ENCODE measurements at regions not wholly inside any gene's neighbourhood (a gene's known extent, or its start where the extent isn't known, plus 50 kb on each side); places are given as distances from the start of the nearest gene placed in this dataset.
"Not testable (repeated sequence)": the region's sequence is repeated elsewhere in the genome, so short reads cannot be mapped to it uniquely, and the experiment has no call there.

GRCh38 chr13:97884707-97885468, 68.6 kb upstream of the IPO5 start:
- Histone ChIP-seq H3K27me3 (no peaks in the 10 kb centered on the region), H3K4me1 (no peaks in the 10 kb centered on the region), H3K9me3 (no peaks in the 10 kb centered on the region), H3K36me3 (no peaks in the 10 kb centered on the region), H3K27ac (no peak overlapping the region), H3K4me3 (no peak overlapping the region)
- TF ChIP-seq CTCF (IDR thresholded peaks at IDR 0.05): no peak
- DNase-seq: no peak
- intact Hi-C loops (cut with DNase I; ENCODE audit: low total_unique reads): no loop called here

DNA sequence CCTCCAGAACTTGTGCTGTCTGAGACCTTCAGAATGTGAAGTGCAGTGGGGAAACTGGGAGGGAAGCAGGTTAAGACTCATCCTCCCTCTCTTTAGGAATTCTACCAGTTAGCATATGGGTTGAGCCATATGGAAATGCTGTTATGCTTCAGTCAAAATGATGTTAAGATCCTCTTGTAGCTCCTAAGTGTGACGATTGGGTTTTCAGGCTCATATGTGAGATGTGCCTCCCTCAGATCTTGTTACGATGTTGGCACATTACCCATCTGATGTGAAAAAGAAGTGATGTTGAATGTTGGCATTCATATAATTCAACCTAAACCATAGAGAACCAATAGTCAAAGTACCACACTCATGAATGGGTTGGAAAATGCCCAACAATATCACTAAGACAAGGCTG, 67.8 kb upstream of the IPO5 start:
- intact Hi-C loops (cut with DNase I; ENCODE audit: low total_unique reads): no loop called here
- no peak overlapping the region for H3K4me3 ChIP-seq
- no peaks in the 10 kb centered on the region for H3K9me3 ChIP-seq
- DNase-seq: no peak
- H3K27ac ChIP-seq: no peak overlapping the region
- H3K36me3 ChIP-seq: no peaks in the 10 kb centered on the region
- H3K27me3 ChIP-seq: no peaks in the 10 kb centered on the region
- H3K4me1 ChIP-seq: no peaks in the 10 kb centered on the region
- TF ChIP-seq CTCF (IDR thresholded peaks at IDR 0.05): no peak

DNA sequence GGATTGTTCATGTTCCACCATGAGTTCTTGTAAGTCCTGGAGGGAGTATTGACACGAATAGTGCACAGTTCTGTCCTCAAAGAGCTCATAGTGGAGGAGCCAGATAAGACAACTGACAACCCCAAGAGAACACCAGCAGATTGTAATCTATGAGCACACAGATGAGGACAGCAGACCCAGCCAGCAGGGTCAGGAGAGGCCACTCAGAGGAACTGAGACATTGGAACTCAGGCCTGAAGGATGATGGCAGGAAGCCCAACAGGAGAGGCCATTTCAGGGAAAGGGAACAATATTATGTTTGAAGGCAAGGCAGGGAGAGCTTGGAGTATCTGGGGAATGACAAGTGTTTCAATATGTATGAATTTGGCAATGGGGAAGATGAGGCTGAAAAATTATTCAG, 63.7 kb upstream of the IPO5 start:
- peak in 1 of 2 donors; percentile 56 for DNase-seq
- no peaks in the 10 kb centered on the region for H3K4me1 ChIP-seq
- H3K4me3 ChIP-seq: no peak overlapping the region
- no peaks in the 10 kb centered on the region for H3K36me3 ChIP-seq
- TF ChIP-seq CTCF (IDR thresholded peaks at IDR 0.05): no peak
- no peak overlapping the region for H3K27ac ChIP-seq
- H3K9me3 ChIP-seq: no peaks in the 10 kb centered on the region
- no peaks in the 10 kb centered on the region for H3K27me3 ChIP-seq
- intact Hi-C loops (cut with DNase I; ENCODE audit: low total_unique reads): no loop called here

DNA sequence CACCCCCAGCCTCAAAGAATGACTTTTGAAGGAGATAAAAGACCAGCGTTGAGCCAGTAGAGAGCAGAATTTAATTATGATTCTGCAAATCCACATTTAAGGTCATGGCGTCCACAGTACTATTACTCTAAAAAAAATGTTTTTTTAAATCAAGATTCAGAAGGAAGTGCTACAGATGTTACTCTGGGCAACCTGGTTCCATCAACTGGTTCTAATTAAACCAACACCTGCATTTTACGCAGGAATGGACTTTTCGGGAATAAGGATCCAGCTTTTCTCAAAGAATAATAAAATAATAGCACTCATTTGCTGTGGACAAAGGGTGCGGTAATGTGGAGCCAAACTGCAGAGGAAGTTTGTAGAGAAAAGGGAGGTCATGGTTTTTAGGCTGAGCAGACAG, 62.9 kb upstream of the IPO5 start:
- Histone ChIP-seq H3K4me3 (no peak overlapping the region), H3K4me1 (no peaks in the 10 kb centered on the region), H3K27me3 (no peaks in the 10 kb centered on the region), H3K36me3 (no peaks in the 10 kb centered on the region), H3K27ac (no peak overlapping the region), H3K9me3 (no peaks in the 10 kb centered on the region)
- DNase-seq: no peak
- intact Hi-C loops (cut with DNase I; ENCODE audit: low total_unique reads): no loop called here
- no peak for TF ChIP-seq CTCF (IDR thresholded peaks at IDR 0.05)

DNA sequence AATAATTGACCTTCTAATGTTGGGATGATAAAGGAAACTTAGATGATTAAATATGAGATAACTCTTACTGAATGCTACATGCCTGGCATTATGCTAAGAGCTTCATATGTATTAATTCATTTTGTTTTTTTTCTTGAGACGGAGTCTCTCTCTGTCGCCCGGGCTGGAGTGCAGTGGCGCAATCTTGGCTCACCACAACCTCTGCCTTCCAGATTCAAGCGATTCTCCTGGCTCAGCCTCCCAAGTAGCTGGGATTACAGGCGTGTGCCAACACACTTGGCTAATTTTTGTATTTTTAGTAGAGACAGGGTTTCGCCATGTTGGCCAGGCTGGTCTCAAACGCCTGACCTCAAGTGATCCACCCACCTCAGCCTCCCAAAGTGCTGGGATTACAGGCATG, 61.5 kb upstream of the IPO5 start:
- H3K27ac ChIP-seq; intact Hi-C loops (cut with DNase I; ENCODE audit: low total_unique reads); H3K4me1 ChIP-seq; H3K36me3 ChIP-seq; H3K9me3 ChIP-seq; H3K4me3 ChIP-seq; H3K27me3 ChIP-seq: not testable (repeated sequence)
- DNase-seq: peak in 1 of 2 donors; percentile 54

DNA sequence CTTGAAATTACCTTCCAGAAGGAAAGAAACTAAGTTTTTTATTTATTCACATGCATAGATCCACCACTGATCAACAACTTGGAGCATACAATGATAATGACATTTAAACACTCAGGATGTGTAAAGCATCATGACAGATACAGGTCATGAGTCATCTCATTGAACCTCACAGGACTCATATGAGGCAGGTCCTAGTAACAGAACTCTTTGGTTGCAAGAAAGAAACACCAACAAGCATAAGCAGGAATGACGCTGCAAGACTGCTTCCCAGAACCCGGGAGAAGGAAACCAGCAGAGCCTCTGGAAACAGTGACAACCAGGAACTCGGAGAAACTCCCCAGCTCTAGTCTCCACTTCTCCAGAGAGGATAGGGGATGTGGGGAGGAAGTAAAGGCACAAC, 60.8 kb upstream of the IPO5 start:
- no peak for DNase-seq
- Histone ChIP-seq H3K9me3 (no peaks in the 10 kb centered on the region), H3K27ac (no peak overlapping the region), H3K4me3 (no peak overlapping the region), H3K36me3 (no peaks in the 10 kb centered on the region), H3K27me3 (no peaks in the 10 kb centered on the region), H3K4me1 (no peaks in the 10 kb centered on the region)
- intact Hi-C loops (cut with DNase I; ENCODE audit: low total_unique reads): no loop called here
- no peak for TF ChIP-seq CTCF (IDR thresholded peaks at IDR 0.05)
